T-helper 1 cell (primary cell): ENCODE measurements at regions not wholly inside any gene's neighbourhood (a gene's known extent, or its start where the extent isn't known, plus 50 kb on each side); places are given as distances from the start of the nearest gene placed in this dataset.
A peak's percentile ranks its signal among the peaks of the same experiment; 100 is the strongest.

ENCODE experiments used
- DNase-seq, 5 donors: peaks; one replicate each; pipeline ENCODE4 v3.0.0-alpha.2; 2012 to 2020

- no peak for DNase-seq
Observed at GRCh38 chr12:98296462-98297079, 218.8 kb upstream of the TMPO start.

GRCh38 chr12:98297538-98297937 is 217.9 kb upstream of the TMPO start:
- no peak for DNase-seq

GRCh38 chr12:98308141-98308540 is 207.2 kb upstream of the TMPO start:
- DNase-seq = no peak

GRCh38 chr12:98317939-98318899 is 197.2 kb upstream of the TMPO start:
- DNase-seq = no peak

- no peak for DNase-seq
Observed at GRCh38 chr12:98319716-98320425, 195.5 kb upstream of the TMPO start.

- no peak for DNase-seq
Observed at GRCh38 chr12:98325003-98325402, 190.4 kb upstream of the TMPO start.

GRCh38 chr12:98328467-98328866 is 186.9 kb upstream of the TMPO start:
- no peak for DNase-seq

GRCh38 chr12:98329589-98329988 is 185.8 kb upstream of the TMPO start:
- DNase-seq = no peak

- no peak for DNase-seq
Observed at GRCh38 chr12:98332642-98333041, 182.7 kb upstream of the TMPO start.

GRCh38 chr12:98334768-98335167 is 180.6 kb upstream of the TMPO start:
- no peak for DNase-seq

- DNase-seq = no peak
Observed at GRCh38 chr12:98341026-98341425, 174.4 kb upstream of the TMPO start.

- DNase-seq = no peak
Observed at GRCh38 chr12:98341732-98342131, 173.7 kb upstream of the TMPO start.

- no peak for DNase-seq
Observed at GRCh38 chr12:98343002-98343567, 172.3 kb upstream of the TMPO start.

- DNase-seq = no peak
Observed at GRCh38 chr12:98344046-98344930, 171.1 kb upstream of the TMPO start.

GRCh38 chr12:98345308-98345876 is 170.0 kb upstream of the TMPO start:
- no peak for DNase-seq

- peak in 1 of 5 donors; percentile 46 for DNase-seq
Observed at GRCh38 chr12:98351089-98351488, 164.3 kb upstream of the TMPO start.

- no peak for DNase-seq
Observed at GRCh38 chr12:98351784-98352183, 163.6 kb upstream of the TMPO start.

GRCh38 chr12:98352218-98352811 is 163.1 kb upstream of the TMPO start:
- peak in 1 of 5 donors; percentile 25 for DNase-seq

- DNase-seq = no peak
Observed at GRCh38 chr12:98352835-98353234, 162.6 kb upstream of the TMPO start.

GRCh38 chr12:98354520-98355035 is 160.8 kb upstream of the TMPO start:
- no peak for DNase-seq

- no peak for DNase-seq
Observed at GRCh38 chr12:98355322-98355721, 160.1 kb upstream of the TMPO start.
